ENCODE measurements at regions not wholly inside any gene's neighbourhood (a gene's known extent, or its start where the extent isn't known, plus 50 kb on each side); places are given as distances from the start of the nearest gene placed in this dataset.

- DNase-seq (ENCODE audit: low read depth): no peak
- no peak for TF ChIP-seq CTCF (IDR thresholded peaks at IDR 0.05; ENCODE audit: low read length, missing control alignments)
- H3K4me3 ChIP-seq (replicated peaks; ENCODE audit: low read depth, low read length): no peak overlapping the region
Measured at GRCh38 chr7:119888251-119888650, 384.7 kb upstream of the KCND2 start.

- DNase-seq (ENCODE audit: low read depth): no peak
- H3K4me3 ChIP-seq (replicated peaks; ENCODE audit: low read depth, low read length): no peak overlapping the region
- no peak for TF ChIP-seq CTCF (IDR thresholded peaks at IDR 0.05; ENCODE audit: low read length, missing control alignments)
Measured at GRCh38 chr7:119890631-119891030, 382.3 kb upstream of the KCND2 start.

- TF ChIP-seq CTCF (IDR thresholded peaks at IDR 0.05; ENCODE audit: low read length, missing control alignments): no peak
- DNase-seq (ENCODE audit: low read depth): no peak
- H3K4me3 ChIP-seq (replicated peaks; ENCODE audit: low read depth, low read length): no peak overlapping the region
Measured at GRCh38 chr7:119895320-119895719, 377.7 kb upstream of the KCND2 start.

GRCh38 chr7:119896386-119896785 is 376.6 kb upstream of the KCND2 start:
- DNase-seq (ENCODE audit: low read depth): no peak
- H3K4me3 ChIP-seq (replicated peaks; ENCODE audit: low read depth, low read length): no peak overlapping the region
- no peak for TF ChIP-seq CTCF (IDR thresholded peaks at IDR 0.05; ENCODE audit: low read length, missing control alignments)

- H3K4me3 ChIP-seq (replicated peaks; ENCODE audit: low read depth, low read length): no peak overlapping the region
- TF ChIP-seq CTCF (IDR thresholded peaks at IDR 0.05; ENCODE audit: low read length, missing control alignments): no peak
- DNase-seq (ENCODE audit: low read depth): peak; percentile 2
Measured at GRCh38 chr7:119900996-119901672, 371.8 kb upstream of the KCND2 start.

GRCh38 chr7:119903085-119903484 is 369.9 kb upstream of the KCND2 start:
- DNase-seq (ENCODE audit: low read depth): no peak
- no peak overlapping the region for H3K4me3 ChIP-seq (replicated peaks; ENCODE audit: low read depth, low read length)
- no peak for TF ChIP-seq CTCF (IDR thresholded peaks at IDR 0.05; ENCODE audit: low read length, missing control alignments)

GRCh38 chr7:119905495-119905894 is 367.5 kb upstream of the KCND2 start:
- no peak overlapping the region for H3K4me3 ChIP-seq (replicated peaks; ENCODE audit: low read depth, low read length)
- DNase-seq (ENCODE audit: low read depth): no peak
- no peak for TF ChIP-seq CTCF (IDR thresholded peaks at IDR 0.05; ENCODE audit: low read length, missing control alignments)
